ENCODE measurements at regions not wholly inside any gene's neighbourhood (a gene's known extent, or its start where the extent isn't known, plus 50 kb on each side); places are given as distances from the start of the nearest gene placed in this dataset.
A peak's percentile ranks its signal among the peaks of the same experiment; 100 is the strongest.

DNA sequence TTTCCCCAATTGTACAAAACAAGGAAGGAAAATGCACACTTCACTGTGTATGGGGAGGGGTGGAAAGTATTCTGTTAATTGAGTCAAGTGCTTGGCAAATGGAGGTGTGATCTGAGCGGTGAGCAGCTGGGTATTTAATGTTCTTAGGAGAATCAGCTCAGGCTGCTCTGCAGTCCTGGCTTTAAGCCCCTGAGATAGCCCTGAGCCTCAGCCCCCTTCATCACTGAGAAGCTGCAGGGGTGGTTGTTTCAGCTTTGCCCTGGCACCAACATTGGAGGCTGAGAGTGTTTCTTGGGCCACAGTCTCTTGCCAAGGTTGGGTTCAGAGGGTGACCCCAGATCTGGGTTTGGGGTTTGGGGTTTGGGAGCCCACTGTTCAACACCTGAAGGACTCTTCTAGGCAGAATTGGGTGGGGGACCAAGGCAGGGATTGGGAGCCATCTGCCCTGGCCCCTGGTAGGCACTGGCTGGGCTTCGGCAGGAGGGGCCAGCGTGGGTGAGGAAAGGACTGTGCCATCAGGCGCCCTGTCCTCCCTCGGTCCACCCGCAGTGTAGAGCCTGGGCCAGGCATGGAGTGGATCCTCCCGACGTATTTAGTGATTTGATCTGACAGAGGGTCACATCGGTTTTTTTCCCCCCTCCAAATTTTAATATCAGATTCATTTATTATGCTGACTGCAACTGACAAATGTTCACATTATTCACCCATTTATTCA is 66.7 kb upstream of the ZNF536 start:
- peak; percentile 64 for ATAC-seq
- intact Hi-C loops (cut with micrococcal nuclease), result no loop called here
- no peak for DNase-seq

DNA sequence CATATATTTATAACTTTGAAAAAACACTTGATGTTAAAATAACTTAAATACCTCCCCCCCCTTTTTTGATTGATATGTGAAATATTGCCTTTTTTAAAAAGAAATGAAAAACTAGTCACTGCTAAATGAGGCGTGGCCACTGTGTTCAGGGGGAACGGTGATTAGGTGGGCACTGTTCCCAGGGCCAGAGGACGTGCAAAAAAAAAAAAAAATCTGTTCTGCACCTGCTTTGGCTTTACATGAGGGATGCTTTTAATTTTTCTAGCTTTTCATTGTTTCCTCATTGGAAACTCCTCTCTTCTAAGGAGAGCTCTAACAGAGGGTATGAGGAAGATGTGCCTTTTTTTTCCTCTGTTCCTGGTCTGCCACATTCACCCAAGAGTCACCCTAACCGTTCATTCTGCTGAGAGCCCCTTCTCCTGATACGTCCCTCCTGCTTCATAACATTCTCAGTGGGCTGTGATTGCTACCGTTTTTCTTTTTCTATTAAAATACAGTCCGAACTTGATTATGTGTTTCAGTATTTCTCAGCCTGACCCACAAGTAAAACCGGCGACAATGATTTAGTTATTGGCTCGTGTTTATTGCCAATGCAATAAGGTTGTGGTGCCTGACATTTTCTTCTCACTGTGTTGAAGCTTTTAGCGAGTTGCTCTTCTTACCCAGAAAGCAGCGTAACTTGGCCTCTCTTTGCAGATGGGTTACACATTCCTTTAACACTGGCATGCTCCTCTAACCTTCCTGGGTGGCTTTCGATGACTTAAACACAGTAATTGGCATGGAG is 64.8 kb upstream of the ZNF536 start:
- ATAC-seq (no peak), DNase-seq (no peak)
- intact Hi-C loops (cut with micrococcal nuclease), result no loop called here

DNA sequence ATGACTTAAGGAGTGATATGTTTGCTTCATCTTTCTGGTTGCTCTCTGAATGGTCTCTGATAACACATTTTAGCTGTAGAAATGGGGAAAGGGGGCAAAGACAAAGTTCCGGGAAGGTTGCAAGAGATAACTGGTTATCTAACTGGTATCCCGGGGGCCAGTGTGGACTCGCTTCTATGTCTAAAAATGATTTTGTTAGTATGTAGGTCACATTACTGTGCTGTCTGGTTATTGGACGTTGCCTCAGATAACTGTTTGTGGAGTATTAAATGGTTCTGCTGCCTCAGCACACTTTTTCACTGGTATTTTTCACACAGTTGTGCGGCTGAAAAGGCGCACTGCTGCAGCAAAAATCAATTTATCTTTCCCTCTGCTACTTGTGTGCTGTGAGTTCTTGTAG is 63.0 kb upstream of the ZNF536 start:
- intact Hi-C loops (cut with micrococcal nuclease), result no loop called here
- DNase-seq, result no peak
- no peak for ATAC-seq

DNA sequence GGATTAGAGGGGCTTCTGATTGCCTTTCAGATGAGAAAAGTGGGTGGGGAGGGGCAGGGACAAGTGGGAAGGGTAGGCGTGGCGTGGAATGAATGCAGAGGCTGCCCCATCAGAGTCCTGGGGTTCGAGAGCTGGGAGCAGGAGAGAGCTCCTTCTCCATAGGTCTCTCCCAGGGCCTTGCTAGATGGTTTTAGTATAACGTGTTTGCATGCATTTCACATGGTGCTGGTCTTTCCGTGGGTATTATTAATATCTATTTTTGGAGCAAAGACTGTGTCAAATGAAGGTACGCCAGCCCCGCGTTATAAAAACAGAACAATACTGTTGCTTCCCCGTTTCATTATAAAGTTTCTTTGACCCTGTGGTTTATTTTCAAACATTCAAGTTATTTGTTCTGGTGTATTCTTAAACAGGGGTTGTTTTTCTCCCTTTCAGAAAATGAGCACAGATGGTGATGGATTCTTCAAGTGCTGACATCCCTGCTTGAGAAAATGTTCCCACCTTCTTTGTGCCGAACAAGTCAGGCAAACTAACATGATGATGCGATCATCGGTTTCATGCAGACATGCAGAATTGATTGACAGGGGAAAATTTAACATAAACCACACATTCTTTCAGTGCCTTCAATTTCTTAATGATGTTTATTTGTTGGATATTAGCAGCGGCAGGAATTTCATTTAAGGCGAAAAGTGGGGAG is 62.1 kb upstream of the ZNF536 start:
- no peak for DNase-seq
- no peak for ATAC-seq
- intact Hi-C loops (cut with micrococcal nuclease), result no loop called here

DNA sequence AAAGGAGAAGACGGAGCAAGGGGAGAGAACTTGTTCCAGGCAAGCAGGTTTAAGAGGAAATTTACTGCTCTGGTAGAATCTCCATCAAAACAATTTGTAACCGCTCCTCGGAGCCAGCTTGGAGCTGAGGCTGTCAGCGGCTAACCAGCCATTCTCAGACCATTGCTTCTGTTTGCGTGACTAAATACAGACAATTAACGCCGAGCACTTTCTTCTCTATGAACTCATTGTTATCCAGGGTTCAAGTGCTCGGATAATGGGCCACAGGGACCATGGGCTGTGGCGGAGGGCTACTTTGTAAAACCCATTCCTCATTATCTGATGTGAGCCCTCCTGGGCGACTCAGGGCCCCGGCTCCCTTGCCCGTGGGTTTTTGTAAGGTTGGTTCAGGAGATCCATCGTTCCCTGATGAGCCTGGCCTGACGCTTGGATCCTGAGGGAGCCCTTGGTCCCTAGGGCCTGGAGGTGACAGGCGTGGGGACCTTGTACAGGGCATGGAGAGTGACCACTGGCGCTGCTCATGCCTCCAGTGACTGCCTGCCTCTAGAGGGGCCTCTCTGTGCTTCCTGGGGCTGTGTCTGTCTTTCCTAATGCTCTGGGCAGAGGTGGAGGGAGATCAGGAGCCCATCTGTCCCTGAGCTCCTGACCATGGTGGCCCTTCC is 61.5 kb upstream of the ZNF536 start:
- no peak for DNase-seq
- intact Hi-C loops (cut with micrococcal nuclease), result no loop called here
- ATAC-seq, result no peak

DNA sequence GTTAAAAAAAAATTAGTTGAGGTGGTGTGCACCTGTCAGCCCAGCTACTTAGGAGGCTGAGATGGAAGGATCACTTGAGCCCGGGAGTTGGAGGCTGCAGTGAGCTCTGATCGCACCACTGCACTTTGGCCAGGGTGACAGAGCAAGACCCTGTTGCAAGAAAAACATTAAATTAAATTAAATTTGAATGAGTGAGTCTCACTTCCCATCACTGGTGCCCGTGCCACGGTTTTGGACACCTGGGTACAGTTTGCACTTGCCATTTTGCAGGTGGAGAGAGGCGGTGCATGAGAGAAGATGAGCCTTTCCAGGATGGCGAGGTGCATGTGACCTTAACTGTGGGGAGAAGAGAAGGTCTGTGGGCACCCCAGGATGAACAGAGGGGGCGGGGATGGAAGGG is 60.3 kb upstream of the ZNF536 start:
- DNase-seq, result no peak
- intact Hi-C loops (cut with micrococcal nuclease), result no loop called here

DNA sequence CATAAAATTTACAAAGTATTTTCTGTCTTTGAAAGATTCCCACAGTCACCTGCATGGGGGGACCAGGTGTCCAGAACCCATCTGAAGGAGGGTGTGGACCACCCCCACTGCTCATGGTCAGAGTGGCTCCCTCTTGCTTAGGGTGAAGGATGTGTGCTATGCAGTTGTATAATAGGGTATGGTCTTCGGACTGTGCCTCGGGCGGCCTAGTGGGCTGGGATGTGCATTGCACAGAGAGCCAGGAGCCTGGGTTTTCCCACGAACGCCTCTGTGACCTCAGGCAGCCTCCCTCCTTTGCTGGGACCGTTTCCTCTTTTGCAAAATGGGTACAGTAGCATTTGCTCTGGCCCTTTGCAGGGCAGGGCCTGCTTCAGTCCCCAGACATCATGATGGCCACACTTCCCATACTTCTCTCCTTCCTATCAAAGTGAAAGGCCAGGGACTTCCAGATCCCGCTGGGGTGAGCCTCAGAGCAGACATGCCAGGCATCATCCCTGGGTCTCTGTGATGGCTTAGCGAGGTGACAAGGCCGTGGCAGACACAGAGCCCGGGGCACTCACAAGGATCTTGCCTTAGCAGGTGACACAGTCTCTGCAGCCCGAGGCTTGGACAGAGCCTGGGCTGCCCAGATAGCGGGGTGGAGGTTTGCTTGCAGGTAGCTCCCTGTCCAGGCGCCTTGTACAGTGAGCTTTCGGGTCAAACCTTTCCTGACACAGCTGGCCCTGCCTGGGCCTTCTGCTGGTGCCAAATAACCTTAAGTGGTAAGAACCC is 59.4 kb upstream of the ZNF536 start:
- no peak for ATAC-seq
- no peak for DNase-seq
- intact Hi-C loops (cut with micrococcal nuclease), result no loop called here

More for the DNA sequence above, 60.3 kb upstream of the ZNF536 start:
- no peak for ATAC-seq

DNA sequence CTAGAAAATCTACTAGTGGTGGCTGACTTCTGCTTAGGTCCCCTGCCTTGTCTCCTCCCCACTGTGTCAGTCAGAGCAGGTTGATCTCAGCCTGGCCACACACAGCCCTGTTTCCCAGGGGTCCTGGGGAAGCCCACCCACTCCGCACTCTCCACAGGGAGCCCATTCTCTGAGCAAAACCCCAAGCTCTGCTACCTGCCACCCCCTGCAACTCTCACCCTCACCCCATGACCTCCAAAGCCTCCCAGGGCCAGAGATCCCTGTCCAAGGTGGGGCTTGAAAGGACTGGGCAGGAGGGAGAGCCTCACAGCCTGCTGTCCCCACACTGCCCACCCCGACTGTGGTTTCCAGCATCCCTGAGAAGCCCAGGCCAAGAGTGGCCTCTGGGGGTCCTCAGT is 58.8 kb upstream of the ZNF536 start:
- intact Hi-C loops (cut with micrococcal nuclease), result no loop called here
- DNase-seq, result no peak
- ATAC-seq, result no peak

DNA sequence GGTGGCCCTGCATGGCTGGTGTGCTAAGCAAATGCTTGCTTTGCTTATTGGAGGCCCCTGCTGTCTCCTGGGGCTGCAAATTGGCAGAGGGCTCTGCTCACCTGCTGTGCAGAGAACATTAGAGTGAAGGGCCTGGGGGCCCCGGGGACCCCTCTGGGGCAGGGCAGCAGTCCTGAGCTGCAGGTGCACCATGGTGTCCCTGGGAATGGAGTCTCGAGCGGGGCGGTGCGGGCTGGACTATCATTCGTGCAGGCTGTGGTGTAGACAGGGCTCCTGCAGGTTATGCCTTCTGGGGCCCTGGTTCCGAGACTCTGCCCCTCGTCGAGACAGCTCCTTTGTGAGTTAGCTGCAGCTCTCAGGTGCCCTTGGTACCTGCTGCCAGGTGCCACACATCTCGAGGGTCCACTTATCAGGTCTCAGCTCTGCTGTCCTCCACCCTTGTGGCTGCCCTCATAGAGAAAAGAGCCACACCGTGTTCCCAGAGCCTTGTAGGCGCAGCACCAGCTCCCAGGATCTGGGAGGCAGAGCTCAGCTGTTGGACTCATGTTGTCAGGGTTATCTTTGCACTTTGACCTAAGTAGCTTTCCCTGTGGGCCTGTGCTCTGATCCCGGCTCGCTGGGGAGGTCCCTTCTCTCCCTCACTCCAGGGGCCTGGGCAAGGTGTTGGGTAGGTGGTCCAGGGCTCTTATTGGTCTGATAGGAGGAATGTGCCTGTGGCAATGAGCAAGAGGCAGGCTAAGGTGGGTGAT is 58.0 kb upstream of the ZNF536 start:
- DNase-seq (no peak), ATAC-seq (no peak)
- intact Hi-C loops (cut with micrococcal nuclease), result no loop called here

DNA sequence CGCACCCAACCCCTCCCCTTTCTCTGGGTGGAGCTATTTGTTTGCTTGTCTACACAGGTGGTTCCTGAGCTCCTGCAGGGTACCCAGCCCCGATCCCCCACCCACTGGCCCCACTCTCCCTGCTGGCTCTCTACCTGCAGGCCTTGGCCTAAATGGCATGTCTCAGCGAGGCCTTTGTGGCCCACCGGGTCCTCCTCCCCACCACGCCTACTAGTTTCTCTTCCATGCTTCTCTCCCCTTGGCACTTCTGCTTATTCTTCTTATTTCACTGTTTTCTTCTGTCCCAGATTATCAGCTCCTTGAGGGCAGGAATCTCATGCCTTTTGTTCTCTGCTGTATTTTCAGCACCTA is 57.4 kb upstream of the ZNF536 start:
- DNase-seq, result no peak
- no peak for ATAC-seq
- intact Hi-C loops (cut with micrococcal nuclease), result no loop called here

DNA sequence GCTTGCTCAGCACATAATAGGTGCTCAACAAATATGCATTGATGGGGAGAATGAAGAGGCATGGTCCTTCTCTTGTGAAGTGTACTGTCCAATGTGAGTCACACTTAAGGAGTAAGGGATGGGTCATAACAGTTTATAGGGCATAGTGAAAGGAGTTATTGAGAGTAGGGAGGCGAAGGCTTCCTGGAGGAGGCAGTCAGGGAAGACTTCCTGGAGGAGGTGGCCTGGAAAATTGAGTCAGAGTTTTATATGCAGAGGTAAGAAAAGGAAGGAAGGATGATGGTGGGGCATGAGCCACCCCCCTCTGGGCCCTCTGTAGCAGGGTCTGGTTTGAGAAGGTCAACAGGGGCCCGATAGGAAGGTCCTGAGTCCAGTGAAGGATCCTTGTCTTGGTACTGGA is 57.0 kb upstream of the ZNF536 start:
- DNase-seq (no peak), ATAC-seq (no peak)
- intact Hi-C loops (cut with micrococcal nuclease), result no loop called here

DNA sequence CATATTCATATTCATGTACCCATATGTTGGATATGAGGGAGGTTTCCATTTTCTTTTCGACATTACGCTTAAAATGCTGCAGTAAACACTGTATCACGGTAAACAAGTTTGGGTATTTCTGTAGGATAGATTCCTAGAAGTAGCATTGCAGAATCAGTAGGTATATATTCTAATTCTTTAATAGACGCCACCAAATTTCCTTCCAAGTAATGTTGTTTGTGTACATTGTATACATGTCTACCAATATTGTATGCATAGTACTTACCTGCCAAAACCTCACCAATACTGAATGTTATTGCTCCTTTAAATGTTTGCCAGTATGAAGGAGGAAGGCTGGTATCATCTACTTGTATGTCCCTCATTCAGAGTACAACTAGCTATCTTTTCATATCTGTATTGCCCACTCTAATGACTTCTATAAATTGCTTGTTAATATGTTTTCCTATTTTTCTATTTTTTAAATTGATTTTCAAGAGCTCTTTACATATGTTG is 56.1 kb upstream of the ZNF536 start:
- ATAC-seq (no peak), DNase-seq (no peak)
- intact Hi-C loops (cut with micrococcal nuclease), result no loop called here

DNA sequence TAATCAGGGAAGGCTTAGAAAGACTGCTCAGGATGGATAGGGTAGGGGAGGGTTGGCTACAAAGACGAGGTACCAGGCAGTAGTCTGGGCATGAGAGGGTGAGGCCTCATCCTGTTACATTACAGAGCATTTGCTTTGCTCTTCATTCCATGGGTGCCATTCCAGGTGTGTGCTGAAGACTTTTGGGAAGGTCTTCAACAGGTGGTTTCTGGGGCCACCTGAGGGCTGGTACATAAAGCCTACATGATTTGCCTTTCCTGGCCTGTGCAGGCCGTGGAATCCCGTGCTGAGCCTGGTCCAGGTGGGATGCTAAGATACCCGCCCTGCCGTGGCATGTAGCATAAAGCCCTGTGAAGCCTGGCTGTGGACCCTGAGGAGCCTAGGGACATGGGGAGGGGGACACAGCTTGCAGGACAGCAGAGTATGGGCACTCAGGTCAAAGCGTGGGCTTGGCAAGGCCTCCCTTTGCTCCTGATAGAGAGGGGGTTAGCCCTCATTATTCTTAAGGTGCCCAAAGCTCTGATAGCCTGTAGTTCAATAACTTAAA is 55.6 kb upstream of the ZNF536 start:
- DNase-seq (no peak), ATAC-seq (no peak)
- intact Hi-C loops (cut with micrococcal nuclease), result no loop called here

DNA sequence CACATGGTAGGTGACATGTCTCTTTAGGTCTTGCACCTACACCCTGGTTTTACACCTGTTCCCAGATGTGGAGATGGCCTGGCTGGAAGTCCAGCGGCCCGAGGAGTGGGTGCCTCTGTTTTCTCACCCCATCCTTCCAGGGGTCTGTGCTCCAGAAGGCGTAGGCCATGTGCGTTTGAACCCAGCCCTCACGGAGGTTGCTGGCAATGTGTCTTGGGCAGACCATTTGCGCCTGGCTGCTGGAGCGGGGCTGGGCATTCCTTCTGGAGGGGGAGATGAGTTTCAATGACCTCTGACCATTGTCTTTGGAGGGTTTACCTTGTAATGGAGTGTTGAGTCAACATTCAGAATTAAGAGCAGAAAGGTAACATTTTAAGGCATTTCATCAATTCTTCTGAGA is 54.8 kb upstream of the ZNF536 start:
- no peak for DNase-seq
- ATAC-seq, result no peak
- intact Hi-C loops (cut with micrococcal nuclease), result no loop called here

DNA sequence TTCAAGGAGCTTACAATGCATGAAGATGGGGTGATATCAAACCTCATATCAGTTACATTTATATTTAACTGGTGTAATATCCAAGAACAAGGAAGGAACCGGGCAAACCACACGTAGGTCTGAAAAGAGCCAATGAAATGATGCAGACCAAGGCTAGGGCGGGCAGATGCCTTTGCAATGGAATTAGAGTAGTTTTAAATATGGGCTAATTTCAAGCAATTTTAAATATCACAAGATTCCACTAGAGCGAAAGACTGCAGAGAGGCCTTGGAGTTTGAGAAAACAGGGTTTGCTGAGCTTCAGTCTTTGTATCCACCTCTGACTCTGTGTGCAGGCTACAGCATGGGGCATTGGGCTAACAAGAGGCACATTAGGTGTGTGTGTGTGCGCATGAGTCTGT is 53.9 kb upstream of the ZNF536 start:
- intact Hi-C loops (cut with micrococcal nuclease), result no loop called here
- ATAC-seq (no peak), DNase-seq (no peak)

DNA sequence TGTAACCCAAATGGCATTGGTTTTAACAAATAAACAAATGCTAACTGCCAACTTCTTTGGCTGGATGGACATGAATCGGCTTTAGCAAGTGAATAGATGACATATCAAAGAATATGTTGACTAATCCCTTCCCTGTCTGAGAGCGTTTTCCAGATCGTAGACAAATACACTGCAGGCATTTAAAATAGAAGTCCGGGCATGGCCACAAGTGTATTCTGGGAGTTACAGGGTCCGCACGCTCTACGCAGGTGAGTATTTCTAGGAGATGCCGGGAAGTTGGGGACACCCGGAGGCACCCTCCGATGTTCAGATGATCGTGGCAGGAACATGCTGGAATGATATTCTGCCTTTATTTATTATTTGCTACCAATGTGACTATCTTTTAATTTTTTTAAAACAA is 53.2 kb upstream of the ZNF536 start:
- DNase-seq (no peak), ATAC-seq (no peak)
- intact Hi-C loops (cut with micrococcal nuclease), result no loop called here

DNA sequence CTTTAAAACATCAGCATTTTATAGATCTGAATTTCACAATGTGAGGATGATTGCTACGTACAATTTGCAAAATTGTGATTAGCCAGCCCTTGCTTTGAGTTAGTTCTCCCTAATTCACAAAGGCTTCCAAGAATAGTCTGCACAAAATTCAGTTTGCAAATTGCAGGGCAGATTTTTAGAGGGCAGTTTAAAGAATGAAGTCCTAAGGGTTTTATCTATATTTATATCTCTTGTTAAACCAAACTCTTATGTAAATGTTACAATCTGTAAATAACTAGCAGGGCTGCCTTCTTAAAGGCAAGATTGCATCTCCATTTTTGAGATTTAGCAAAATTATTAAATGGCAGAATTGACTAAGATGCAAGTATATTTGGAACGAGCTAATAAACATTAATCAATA is 52.8 kb upstream of the ZNF536 start:
- no peak for DNase-seq
- intact Hi-C loops (cut with micrococcal nuclease), result no loop called here
- no peak for ATAC-seq

DNA sequence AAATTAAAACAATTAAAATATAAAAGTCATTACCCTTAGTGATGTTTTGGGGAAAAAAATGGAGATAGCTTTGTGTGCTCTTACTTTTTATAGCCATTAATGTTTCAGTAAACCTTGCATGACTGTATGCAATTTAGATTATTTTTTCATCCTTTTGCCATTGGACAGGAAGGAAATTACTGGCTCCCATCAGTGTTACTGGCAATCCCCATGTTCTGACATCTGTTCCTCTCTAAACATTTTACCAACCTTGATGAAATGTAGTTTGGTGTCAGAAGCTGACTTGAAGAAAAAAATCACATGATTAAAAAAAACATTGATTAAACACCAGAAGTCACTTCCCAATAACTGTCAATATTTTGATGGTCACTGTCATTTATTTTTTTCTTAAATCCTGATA is 52.3 kb upstream of the ZNF536 start:
- intact Hi-C loops (cut with micrococcal nuclease), result no loop called here
- no peak for DNase-seq
- no peak for ATAC-seq

Data from left ventricle myocardium superior (tissue), 1 donor.